ENCODE measurements at regions not wholly inside any gene's neighbourhood (a gene's known extent, or its start where the extent isn't known, plus 50 kb on each side); places are given as distances from the start of the nearest gene placed in this dataset.

GRCh38 chrX:13153796-13154195, 109.4 kb upstream of the FAM9C start:
- TF ChIP-seq, protein P1, sequence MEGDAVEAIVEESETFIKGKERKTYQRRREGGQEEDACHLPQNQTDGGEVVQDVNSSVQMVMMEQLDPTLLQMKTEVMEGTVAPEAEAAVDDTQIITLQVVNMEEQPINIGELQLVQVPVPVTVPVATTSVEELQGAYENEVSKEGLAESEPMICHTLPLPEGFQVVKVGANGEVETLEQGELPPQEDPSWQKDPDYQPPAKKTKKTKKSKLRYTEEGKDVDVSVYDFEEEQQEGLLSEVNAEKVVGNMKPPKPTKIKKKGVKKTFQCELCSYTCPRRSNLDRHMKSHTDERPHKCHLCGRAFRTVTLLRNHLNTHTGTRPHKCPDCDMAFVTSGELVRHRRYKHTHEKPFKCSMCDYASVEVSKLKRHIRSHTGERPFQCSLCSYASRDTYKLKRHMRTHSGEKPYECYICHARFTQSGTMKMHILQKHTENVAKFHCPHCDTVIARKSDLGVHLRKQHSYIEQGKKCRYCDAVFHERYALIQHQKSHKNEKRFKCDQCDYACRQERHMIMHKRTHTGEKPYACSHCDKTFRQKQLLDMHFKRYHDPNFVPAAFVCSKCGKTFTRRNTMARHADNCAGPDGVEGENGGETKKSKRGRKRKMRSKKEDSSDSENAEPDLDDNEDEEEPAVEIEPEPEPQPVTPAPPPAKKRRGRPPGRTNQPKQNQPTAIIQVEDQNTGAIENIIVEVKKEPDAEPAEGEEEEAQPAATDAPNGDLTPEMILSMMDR (IDR thresholded peaks at IDR 0.05; ENCODE audit: extremely low read depth, insufficient read depth, missing control alignments), result no peak
- in situ Hi-C loops (cut with MboI; ENCODE audit: low pct_unique_long_range_greater_than_20kb, low sequenced_read_pairs, unreplicated experiment), result no loop called here
- DNase-seq (ENCODE audit: low spot score), result no peak

DNA sequence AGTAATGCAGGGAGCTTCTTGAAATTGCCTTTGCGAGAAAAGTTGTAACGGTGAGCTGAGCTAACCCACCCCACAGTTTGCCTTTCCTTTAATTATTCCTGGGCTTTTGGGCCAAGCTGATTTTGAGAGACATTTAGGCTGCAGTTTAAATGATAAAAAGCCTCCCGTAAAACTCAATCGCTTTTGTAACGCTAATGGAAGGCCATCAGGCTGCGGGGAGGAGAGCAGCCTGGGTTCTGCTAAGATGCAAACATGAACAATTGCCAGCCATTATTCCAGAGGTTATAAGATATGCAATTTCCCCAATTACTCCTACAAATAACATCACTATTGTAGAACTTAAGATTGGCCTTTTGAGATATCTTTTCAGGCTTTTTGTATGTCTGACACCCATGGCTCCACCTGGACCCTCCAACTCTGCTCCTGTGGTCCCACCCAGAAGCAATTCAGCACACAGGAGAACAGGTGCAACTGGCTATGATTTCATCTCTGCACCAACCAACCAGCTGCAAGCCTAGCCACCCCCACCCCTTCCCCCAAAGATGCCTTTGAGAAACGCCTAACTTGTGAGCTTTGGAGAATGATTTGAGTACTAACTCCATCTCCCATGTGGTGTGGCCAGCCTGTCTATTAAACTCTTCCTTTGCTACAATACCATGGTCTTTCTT, 108.2 kb upstream of the FAM9C start:
- TF ChIP-seq, protein P1 (IDR thresholded peaks at IDR 0.05; ENCODE audit: extremely low read depth, insufficient read depth, missing control alignments), result no peak
- in situ Hi-C loops (cut with MboI; ENCODE audit: low pct_unique_long_range_greater_than_20kb, low sequenced_read_pairs, unreplicated experiment), result no loop called here
- no peak for DNase-seq (ENCODE audit: low spot score)

GRCh38 chrX:13151828-13152517, 107.6 kb upstream of the FAM9C start:
- DNase-seq (ENCODE audit: low spot score), result no peak
- TF ChIP-seq, protein P1 (IDR thresholded peaks at IDR 0.05; ENCODE audit: extremely low read depth, insufficient read depth, missing control alignments), result no peak
- in situ Hi-C loops (cut with MboI; ENCODE audit: low pct_unique_long_range_greater_than_20kb, low sequenced_read_pairs, unreplicated experiment), result no loop called here

DNA sequence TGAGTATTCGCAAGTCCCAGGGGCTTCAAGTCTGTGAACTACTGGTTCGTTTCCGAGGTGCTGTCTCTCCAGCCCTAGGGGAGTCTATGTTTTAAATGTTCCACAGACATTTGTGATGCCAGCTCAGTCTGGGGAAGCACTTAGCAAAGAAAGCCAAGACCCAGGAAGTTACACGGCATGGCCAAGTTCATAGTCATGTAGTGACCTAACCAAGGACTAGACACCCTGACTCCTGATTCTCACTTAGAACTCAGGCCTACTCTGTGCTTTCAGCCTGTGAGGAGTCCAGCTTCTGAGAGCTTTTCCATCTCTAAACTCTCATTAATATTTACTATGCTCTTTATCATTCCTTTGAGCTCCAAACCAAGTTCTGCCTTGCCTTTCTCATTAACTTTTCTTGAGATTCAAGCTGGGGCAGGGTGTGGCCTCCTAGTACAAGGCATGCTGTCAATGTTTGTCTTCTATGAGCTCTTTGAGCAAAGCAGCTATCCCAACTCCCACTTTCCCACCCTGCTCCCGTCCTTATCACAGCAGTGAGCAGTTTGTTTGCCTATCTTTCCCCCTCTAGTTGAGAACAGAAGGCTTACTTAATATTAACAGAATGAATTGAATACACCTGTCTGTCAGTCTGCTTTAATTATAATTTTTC, 105.4 kb upstream of the FAM9C start:
- DNase-seq (ENCODE audit: low spot score), result no peak
- in situ Hi-C loops (cut with MboI; ENCODE audit: low pct_unique_long_range_greater_than_20kb, low sequenced_read_pairs, unreplicated experiment), result no loop called here
- TF ChIP-seq, protein P1 (IDR thresholded peaks at IDR 0.05; ENCODE audit: extremely low read depth, insufficient read depth, missing control alignments), result no peak

DNA sequence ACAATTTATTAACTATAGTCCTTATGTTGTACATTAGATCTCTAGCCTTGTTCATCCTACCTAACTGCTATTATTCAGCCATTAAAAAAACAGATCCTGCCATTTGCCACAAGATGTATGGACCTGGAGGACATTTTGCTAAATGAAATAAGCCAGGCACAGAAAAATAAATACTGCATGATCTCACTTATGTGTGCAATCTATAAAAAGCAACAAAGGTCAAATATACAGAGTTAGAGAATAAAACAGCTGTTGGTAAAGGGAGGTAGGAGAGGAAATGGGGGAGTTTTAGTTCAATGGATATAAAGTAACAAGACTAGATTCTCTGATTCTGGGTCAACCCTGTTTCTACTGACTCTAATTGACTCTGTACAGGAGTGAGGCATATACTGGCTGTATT, 103.3 kb upstream of the FAM9C start:
- TF ChIP-seq, protein P1 (IDR thresholded peaks at IDR 0.05; ENCODE audit: extremely low read depth, insufficient read depth, missing control alignments), result no peak
- DNase-seq (ENCODE audit: low spot score), result no peak
- in situ Hi-C loops (cut with MboI; ENCODE audit: low pct_unique_long_range_greater_than_20kb, low sequenced_read_pairs, unreplicated experiment), result no loop called here

- no peak for DNase-seq (ENCODE audit: low spot score)
- in situ Hi-C loops (cut with MboI; ENCODE audit: low pct_unique_long_range_greater_than_20kb, low sequenced_read_pairs, unreplicated experiment), result no loop called here
- TF ChIP-seq, protein P1 (IDR thresholded peaks at IDR 0.05; ENCODE audit: extremely low read depth, insufficient read depth, missing control alignments), result no peak
Observed at GRCh38 chrX:13147147-13147546, 102.7 kb upstream of the FAM9C start.
